SK-N-SH (cell line): ENCODE measurements at regions not wholly inside any gene's neighbourhood (a gene's known extent, or its start where the extent isn't known, plus 50 kb on each side); places are given as distances from the start of the nearest gene placed in this dataset.

ENCODE experiments used
- CTCF ChIA-PET: fragments of 300-600, 350-600 bp; formaldehyde crosslinking; extraction: SDS; loops from one replicate; lab custom pipeline; 2021; lab: Yijun Ruan, JAX
- POLR2A ChIA-PET: fragments of 350-600 bp; sonication (Branson Sonifier 250); formaldehyde crosslinking; extraction: SDS; loops from one replicate; lab custom pipeline; 2020; ENCODE audit warnings: antibody characterized with exemption, inconsistent platforms; lab: Yijun Ruan, JAX
- DNase-seq: peaks from one replicate; pipeline ENCODE4 v3.0.0; 2012
- H2AFZ ChIP-seq: fragments of 200-600 bp; sonication (generic); 2 replicates; pipeline ENCODE4 v1.8.1; 2016; ENCODE audit warnings: antibody characterized with exemption, mild to moderate bottlenecking, low read depth
- H3F3A ChIP-seq: fragments of 200-600 bp; sonication (generic); replicated peaks from 2 replicates; pipeline ENCODE3; 2016; ENCODE audit warnings: antibody characterized with exemption, mild to moderate bottlenecking; ENCODE audit not compliant: insufficient read depth
- H3K27ac ChIP-seq, 2 experiments: fragments of 200-500 bp in 1 of 2; fragments of 200-600 bp in 1 of 2; sonication (Bioruptor generic) in 1 of 2; sonication (generic), shearing (Covaris generic) in 1 of 2; 2 replicates each; pipeline versions ENCODE4 v1.5.1 to v1.6.1; 2014 to 2016; ENCODE audit warnings: low read depth in 2 of 2, inconsistent platforms in 1 of 2, low read length in 1 of 2, mild to moderate bottlenecking in 1 of 2, mixed read lengths in 1 of 2
- H3K27me3 ChIP-seq: fragments of 200-600 bp; sonication (generic), shearing (Covaris generic); 2 replicates; pipeline ENCODE4 v1.6.1; 2016; ENCODE audit warnings: mixed run types; ENCODE audit not compliant: insufficient read depth
- H3K36me3 ChIP-seq, 2 experiments: fragments of 200-500 bp in 1 of 2; fragments of 200-600 bp in 1 of 2; sonication (Bioruptor generic) in 1 of 2; sonication (generic) in 1 of 2; replicated peaks in 1 of 2; 2 replicates each; pipeline versions ENCODE3 to v1.5.1; 2014 to 2016; ENCODE audit warnings: low read length in 1 of 2, mild to moderate bottlenecking in 1 of 2; ENCODE audit not compliant: insufficient read depth in 2 of 2, control insufficient read depth in 1 of 2
- H3K4me1 ChIP-seq, 2 experiments: fragments of 200-500 bp in 1 of 2; fragments of 200-600 bp in 1 of 2; sonication (Bioruptor generic) in 1 of 2; sonication (generic), shearing (Covaris generic) in 1 of 2; 2 replicates each; pipeline versions ENCODE4 v1.5.1 to v1.6.1; 2014 to 2016; ENCODE audit warnings: low read depth in 1 of 2, low read length in 1 of 2, mixed run types in 1 of 2; ENCODE audit not compliant: insufficient read depth in 2 of 2, control insufficient read depth in 1 of 2
- H3K4me2 ChIP-seq: fragments of 200-600 bp; sonication (generic), shearing (Covaris generic); 2 replicates; pipeline ENCODE4 v1.6.1; 2017; ENCODE audit warnings: mixed run types
- H3K4me3 ChIP-seq, 2 experiments: fragments of 200-500 bp in 1 of 2; fragments of 200-600 bp in 1 of 2; sonication (Bioruptor generic) in 1 of 2; sonication (generic), shearing (Covaris generic) in 1 of 2; 2 replicates each; pipeline versions ENCODE4 v1.5.1 to v1.8.1; 2014 to 2016; ENCODE audit warnings: low read depth in 2 of 2, inconsistent platforms in 1 of 2, low read length in 1 of 2, mild to moderate bottlenecking in 1 of 2, mixed read lengths in 1 of 2, moderate library complexity in 1 of 2
- H3K79me2 ChIP-seq: fragments of 200-600 bp; sonication (generic); 2 replicates; pipeline ENCODE4 v1.8.1; 2017; ENCODE audit warnings: mild to moderate bottlenecking; ENCODE audit not compliant: insufficient read depth
- H3K9ac ChIP-seq: fragments of 200-600 bp; sonication (generic); 2 replicates; pipeline ENCODE4 v1.6.1; 2017; ENCODE audit warnings: mixed run types
- H3K9me2 ChIP-seq: fragments of 200-600 bp; sonication (generic); 2 replicates; pipeline ENCODE4 v1.6.1; 2017; ENCODE audit warnings: mixed run types
- H3K9me3 ChIP-seq: fragments of 200-600 bp; sonication (generic); 2 replicates; pipeline ENCODE4 v1.6.1; 2017; ENCODE audit warnings: mixed run types, mild to moderate bottlenecking, moderate library complexity
- H4K20me1 ChIP-seq: fragments of 200-600 bp; sonication (generic); 2 replicates; pipeline ENCODE4 v1.6.1; 2017; ENCODE audit warnings: mild to moderate bottlenecking, mixed run types; ENCODE audit not compliant: insufficient read depth
- CHD2 ChIP-seq: fragments of 150-350 bp; IDR thresholded peaks from 2 replicates; pipeline ENCODE4 v1.6.1; 2018; ENCODE audit warnings: low read length; ENCODE audit not compliant: partially characterized antibody
- ELF1 ChIP-seq: IDR thresholded peaks from 2 replicates; pipeline ENCODE4 v1.4.0; 2012
- EP300 ChIP-seq, 2 experiments: IDR thresholded peaks; 2 replicates each; pipeline versions ENCODE4 v1.4.0 to v1.6.1; 2012; ENCODE audit warnings: borderline replicate concordance in 1 of 2, low read depth in 1 of 2, low read length in 1 of 2
- FOXJ3 ChIP-seq: sonication (generic); formaldehyde crosslinking; IDR thresholded peaks from 2 replicates; pipeline ENCODE4 v1.5.1; 2020; ENCODE audit warnings: mild to moderate bottlenecking, missing genetic modification reagents
- FOXM1 ChIP-seq: IDR thresholded peaks from 2 replicates; pipeline ENCODE4 v1.4.0; 2012; ENCODE audit warnings: low read depth, mild to moderate bottlenecking
- GABPA ChIP-seq: IDR thresholded peaks from 2 replicates; pipeline ENCODE4 v1.4.0; 2012; ENCODE audit warnings: low read depth, mild to moderate bottlenecking
- MEF2A ChIP-seq: IDR thresholded peaks from 2 replicates; pipeline ENCODE4 v1.4.0; 2012; ENCODE audit warnings: low read depth, borderline replicate concordance
- PBX3 ChIP-seq: IDR thresholded peaks from 2 replicates; pipeline ENCODE4; 2012
- POLR2AphosphoS5 ChIP-seq: IDR thresholded peaks from 2 replicates; pipeline ENCODE4 v1.6.1; 2012; ENCODE audit warnings: low read depth, low read length
- RAD21 ChIP-seq: IDR thresholded peaks from 2 replicates; pipeline ENCODE4 v1.6.1; 2012; ENCODE audit warnings: mild to moderate bottlenecking, low read length
- SIN3A ChIP-seq: IDR thresholded peaks from 2 replicates; pipeline ENCODE4 v1.6.1; 2012; ENCODE audit warnings: low read depth, mild to moderate bottlenecking, low read length, moderate library complexity, borderline replicate concordance
- SMC3 ChIP-seq: IDR thresholded peaks from 2 replicates; pipeline ENCODE4 v1.6.1; 2012; ENCODE audit warnings: low read depth, low read length, improper control_type of control experiment
- TCF12 ChIP-seq: IDR thresholded peaks from 2 replicates; pipeline ENCODE4 v1.4.0; 2012
- USF1 ChIP-seq: IDR thresholded peaks from 2 replicates; pipeline ENCODE4 v1.4.0; 2012; ENCODE audit warnings: low read depth, borderline replicate concordance
- USF2 ChIP-seq: fragments of 150-350 bp; IDR thresholded peaks from 2 replicates; pipeline ENCODE4 v1.6.1; 2017; ENCODE audit warnings: antibody characterized with exemption, low read length, low read depth, borderline replicate concordance
- WGBS: methylation state at CpG from one replicate; pipeline ENCODE4 v1.1.6; 2017; ENCODE audit warnings: low lambda C conversion rate; 5-methylcytosine and 5-hydroxymethylcytosine counted together
- TF ChIP-seq, protein P1 (sequence below): IDR thresholded peaks from 2 replicates; pipeline ENCODE4 v1.6.1; 2012; ENCODE audit warnings: mild to moderate bottlenecking, low read depth, low read length, moderate library complexity
- TF ChIP-seq, protein P2 (sequence below): fragments of 200-600 bp; sonication (generic); IDR thresholded peaks from 2 replicates; pipeline ENCODE4 v1.6.1; 2017; ENCODE audit warnings: antibody characterized with exemption, mild to moderate bottlenecking, moderate library complexity

DNA sequence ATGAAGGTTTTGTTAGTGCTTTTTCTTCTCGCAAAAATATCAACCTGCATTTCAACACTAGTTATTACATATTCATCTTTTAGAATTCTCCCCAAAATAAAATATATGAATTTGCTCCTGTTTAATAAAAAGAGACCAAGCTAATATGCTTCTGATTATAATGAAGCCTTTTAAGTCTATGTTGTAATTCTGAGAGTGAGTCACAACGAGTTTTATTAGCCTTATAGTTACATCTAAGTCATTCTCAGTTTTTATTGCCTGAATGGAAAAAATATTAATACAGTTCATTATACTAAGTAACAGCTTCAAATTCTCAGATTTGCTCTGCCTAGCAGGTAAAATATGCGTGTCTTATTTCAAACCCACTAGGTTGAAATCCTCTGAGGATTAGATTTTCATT is 152.4 kb upstream of the CELF2 start:
- ChIA-PET CTCF (no interaction called here), POLR2A (no interaction called here)
- no peak overlapping the region for H3K4me2 ChIP-seq
- H3K4me3 ChIP-seq = no peak overlapping the region
- H2AFZ ChIP-seq = no peak overlapping the region
- no peaks in the 10 kb centered on the region for H3K36me3 ChIP-seq
- H3K9me2 ChIP-seq = no peaks in the 10 kb centered on the region
- no peaks in the 10 kb centered on the region for H3K4me1 ChIP-seq
- no peaks in the 10 kb centered on the region for H4K20me1 ChIP-seq
- DNase-seq = no peak
- H3K9me3 ChIP-seq = no peaks in the 10 kb centered on the region; the same call in 1 of the 2 replicates
- no peak overlapping the region for H3K9ac ChIP-seq
- no peaks in the 10 kb centered on the region for H3K27me3 ChIP-seq
- TF ChIP-seq ELF1 (no peak), POLR2AphosphoS5 (no peak), RAD21 (no peak), FOXM1 (no peak), MEF2A (no peak), PBX3 (no peak), USF2 (no peak), SIN3A (no peak), EP300 (IDR thresholded peaks at IDR 0.05; ENCODE audit: borderline replicate concordance in 1 of 2, low read depth in 1 of 2, low read length in 1 of 2) (no peak), GABPA (no peak), CHD2 (no peak), TCF12 (no peak), SMC3 (no peak), FOXJ3 (no peak), USF1 (no peak)
- TF ChIP-seq, protein P1, sequence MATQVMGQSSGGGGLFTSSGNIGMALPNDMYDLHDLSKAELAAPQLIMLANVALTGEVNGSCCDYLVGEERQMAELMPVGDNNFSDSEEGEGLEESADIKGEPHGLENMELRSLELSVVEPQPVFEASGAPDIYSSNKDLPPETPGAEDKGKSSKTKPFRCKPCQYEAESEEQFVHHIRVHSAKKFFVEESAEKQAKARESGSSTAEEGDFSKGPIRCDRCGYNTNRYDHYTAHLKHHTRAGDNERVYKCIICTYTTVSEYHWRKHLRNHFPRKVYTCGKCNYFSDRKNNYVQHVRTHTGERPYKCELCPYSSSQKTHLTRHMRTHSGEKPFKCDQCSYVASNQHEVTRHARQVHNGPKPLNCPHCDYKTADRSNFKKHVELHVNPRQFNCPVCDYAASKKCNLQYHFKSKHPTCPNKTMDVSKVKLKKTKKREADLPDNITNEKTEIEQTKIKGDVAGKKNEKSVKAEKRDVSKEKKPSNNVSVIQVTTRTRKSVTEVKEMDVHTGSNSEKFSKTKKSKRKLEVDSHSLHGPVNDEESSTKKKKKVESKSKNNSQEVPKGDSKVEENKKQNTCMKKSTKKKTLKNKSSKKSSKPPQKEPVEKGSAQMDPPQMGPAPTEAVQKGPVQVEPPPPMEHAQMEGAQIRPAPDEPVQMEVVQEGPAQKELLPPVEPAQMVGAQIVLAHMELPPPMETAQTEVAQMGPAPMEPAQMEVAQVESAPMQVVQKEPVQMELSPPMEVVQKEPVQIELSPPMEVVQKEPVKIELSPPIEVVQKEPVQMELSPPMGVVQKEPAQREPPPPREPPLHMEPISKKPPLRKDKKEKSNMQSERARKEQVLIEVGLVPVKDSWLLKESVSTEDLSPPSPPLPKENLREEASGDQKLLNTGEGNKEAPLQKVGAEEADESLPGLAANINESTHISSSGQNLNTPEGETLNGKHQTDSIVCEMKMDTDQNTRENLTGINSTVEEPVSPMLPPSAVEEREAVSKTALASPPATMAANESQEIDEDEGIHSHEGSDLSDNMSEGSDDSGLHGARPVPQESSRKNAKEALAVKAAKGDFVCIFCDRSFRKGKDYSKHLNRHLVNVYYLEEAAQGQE = no peak
- TF ChIP-seq, protein P2, sequence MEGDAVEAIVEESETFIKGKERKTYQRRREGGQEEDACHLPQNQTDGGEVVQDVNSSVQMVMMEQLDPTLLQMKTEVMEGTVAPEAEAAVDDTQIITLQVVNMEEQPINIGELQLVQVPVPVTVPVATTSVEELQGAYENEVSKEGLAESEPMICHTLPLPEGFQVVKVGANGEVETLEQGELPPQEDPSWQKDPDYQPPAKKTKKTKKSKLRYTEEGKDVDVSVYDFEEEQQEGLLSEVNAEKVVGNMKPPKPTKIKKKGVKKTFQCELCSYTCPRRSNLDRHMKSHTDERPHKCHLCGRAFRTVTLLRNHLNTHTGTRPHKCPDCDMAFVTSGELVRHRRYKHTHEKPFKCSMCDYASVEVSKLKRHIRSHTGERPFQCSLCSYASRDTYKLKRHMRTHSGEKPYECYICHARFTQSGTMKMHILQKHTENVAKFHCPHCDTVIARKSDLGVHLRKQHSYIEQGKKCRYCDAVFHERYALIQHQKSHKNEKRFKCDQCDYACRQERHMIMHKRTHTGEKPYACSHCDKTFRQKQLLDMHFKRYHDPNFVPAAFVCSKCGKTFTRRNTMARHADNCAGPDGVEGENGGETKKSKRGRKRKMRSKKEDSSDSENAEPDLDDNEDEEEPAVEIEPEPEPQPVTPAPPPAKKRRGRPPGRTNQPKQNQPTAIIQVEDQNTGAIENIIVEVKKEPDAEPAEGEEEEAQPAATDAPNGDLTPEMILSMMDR = no peak
- 25% methylated on average over 3 of the region's 3 CpGs for WGBS
- H3K79me2 ChIP-seq = no peaks in the 10 kb centered on the region
- no peak overlapping the region for H3K27ac ChIP-seq
- H3F3A ChIP-seq = no peaks in the 10 kb centered on the region
